Fibroblast of lung (primary cell): ENCODE measurements at regions not wholly inside any gene's neighbourhood (a gene's known extent, or its start where the extent isn't known, plus 50 kb on each side); places are given as distances from the start of the nearest gene placed in this dataset.

Experiments
- DNase-seq, 2 donors: peaks; one replicate each; pipeline versions ENCODE4 v3.0.0 to v3.0.0-alpha.2; 2010; ENCODE audit warnings: low read depth in 2 of 2
- H2AFZ ChIP-seq: 2 replicates; pipeline ENCODE4 v1.5.1; 2012; ENCODE audit warnings: low read length, control low read depth, inconsistent platforms
- H3K27ac ChIP-seq: 2 replicates; pipeline ENCODE4 v1.5.1; 2011; ENCODE audit warnings: low read length, control low read depth; ENCODE audit not compliant: insufficient read depth
- H3K27me3 ChIP-seq: 2 replicates; pipeline ENCODE4 v1.5.1; 2011; ENCODE audit warnings: mild to moderate bottlenecking, low read length; ENCODE audit not compliant: control insufficient read depth, insufficient read depth
- H3K36me3 ChIP-seq: 2 replicates; pipeline ENCODE4 v1.5.1; 2011; ENCODE audit warnings: low read length; ENCODE audit not compliant: control insufficient read depth, insufficient read depth
- H3K4me1 ChIP-seq: 2 replicates; pipeline ENCODE4 v1.5.1; 2011; ENCODE audit warnings: low read length; ENCODE audit not compliant: control insufficient read depth, insufficient read depth; ENCODE audit errors: extremely low read depth
- H3K4me2 ChIP-seq: 2 replicates; pipeline ENCODE4 v1.5.1; 2011; ENCODE audit warnings: low read length, control low read depth; ENCODE audit not compliant: insufficient read depth; ENCODE audit errors: extremely low read depth
- H3K4me3 ChIP-seq, 4 experiments: fragments of 200-600 bp in 1 of 4; sonication (generic) in 1 of 4; replicated peaks in 1 of 4; 2 replicates each; pipeline ENCODE4 v1.5.1; 2011 to 2016; ENCODE audit warnings: low read length in 4 of 4, low read depth in 3 of 4, mild to moderate bottlenecking in 3 of 4, control low read depth in 2 of 4, inconsistent platforms in 1 of 4, mixed read lengths in 1 of 4; ENCODE audit not compliant: insufficient read depth in 1 of 4; ENCODE audit errors: control extremely low read depth in 1 of 4
- H3K79me2 ChIP-seq: 2 replicates; pipeline ENCODE4 v1.5.1; 2012; ENCODE audit warnings: mild to moderate bottlenecking, low read length, inconsistent platforms; ENCODE audit not compliant: control insufficient read depth, insufficient read depth
- H3K9ac ChIP-seq: 2 replicates; pipeline ENCODE4 v1.5.1; 2011; ENCODE audit warnings: mild to moderate bottlenecking, low read length, control low read depth; ENCODE audit not compliant: insufficient read depth
- H3K9me3 ChIP-seq: 2 replicates; pipeline ENCODE4 v1.5.1; 2012; ENCODE audit warnings: low read depth, low read length; ENCODE audit not compliant: control insufficient read depth, insufficient read depth
- H4K20me1 ChIP-seq: 2 replicates; pipeline ENCODE4 v1.5.1; 2011; ENCODE audit warnings: low read length; ENCODE audit not compliant: control insufficient read depth, insufficient read depth; ENCODE audit errors: extremely low read depth
- EZH2 ChIP-seq: IDR thresholded peaks from 2 replicates; pipeline ENCODE4 v1.5.1; 2012; ENCODE audit warnings: low read length, control low read depth, mild to moderate bottlenecking; ENCODE audit errors: missing control alignments
- TF ChIP-seq, protein P1 (sequence below), 2 donors: IDR thresholded peaks in 1 of 2; conservative IDR thresholded peaks in 1 of 2; 1 replicate in 1 of 2; 2 replicates in 1 of 2; pipeline ENCODE4 v1.5.1; 2011 to 2012; ENCODE audit warnings: low read length in 2 of 2, control low read depth in 1 of 2, inconsistent platforms in 1 of 2, low read depth in 1 of 2, mild to moderate bottlenecking in 1 of 2

DNA sequence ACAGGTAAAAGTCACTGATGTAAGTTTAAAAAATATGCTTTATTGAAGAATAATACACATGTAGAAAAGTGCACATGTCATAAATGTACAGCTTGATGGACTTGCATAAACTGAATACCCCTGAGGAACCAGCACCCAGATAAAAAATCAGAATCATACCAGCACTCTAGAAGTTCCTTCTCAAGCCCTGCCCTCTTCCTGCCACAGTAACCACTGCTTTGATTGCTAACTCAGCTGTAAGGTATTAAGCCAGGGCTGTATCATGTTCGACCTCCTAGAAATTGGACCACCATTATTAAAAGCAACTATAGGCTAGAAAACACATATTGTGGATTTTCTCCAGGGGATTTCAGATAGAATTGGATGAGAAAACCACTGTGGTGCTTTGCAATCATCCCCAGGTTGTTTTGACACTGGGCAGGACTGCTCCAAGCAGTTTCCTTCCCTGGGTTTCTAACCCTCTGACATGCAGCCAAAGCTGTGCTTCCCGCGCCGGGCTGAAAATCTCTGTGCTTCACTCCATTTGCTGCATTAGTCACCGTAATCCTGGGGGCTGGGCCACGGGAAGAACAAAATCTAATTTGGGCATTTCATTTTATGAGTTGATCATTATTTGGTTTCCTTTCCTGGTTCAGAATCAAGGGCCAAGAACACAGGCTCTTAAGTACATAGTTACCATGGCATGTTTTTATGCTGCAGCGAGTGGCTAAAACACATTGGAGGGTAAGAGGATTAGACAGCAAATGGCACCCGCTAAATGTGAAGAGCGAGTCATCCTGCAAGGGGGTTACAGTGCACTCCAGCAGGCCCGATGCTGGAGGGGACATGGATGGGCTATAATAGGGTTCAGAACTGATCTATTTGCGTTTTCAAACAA is 139.4 kb upstream of the IL12B start:
- H3K9ac ChIP-seq, result no peak overlapping the region
- no peaks in the 10 kb centered on the region for H3K36me3 ChIP-seq
- no peak for TF ChIP-seq EZH2
- TF ChIP-seq, protein P1, sequence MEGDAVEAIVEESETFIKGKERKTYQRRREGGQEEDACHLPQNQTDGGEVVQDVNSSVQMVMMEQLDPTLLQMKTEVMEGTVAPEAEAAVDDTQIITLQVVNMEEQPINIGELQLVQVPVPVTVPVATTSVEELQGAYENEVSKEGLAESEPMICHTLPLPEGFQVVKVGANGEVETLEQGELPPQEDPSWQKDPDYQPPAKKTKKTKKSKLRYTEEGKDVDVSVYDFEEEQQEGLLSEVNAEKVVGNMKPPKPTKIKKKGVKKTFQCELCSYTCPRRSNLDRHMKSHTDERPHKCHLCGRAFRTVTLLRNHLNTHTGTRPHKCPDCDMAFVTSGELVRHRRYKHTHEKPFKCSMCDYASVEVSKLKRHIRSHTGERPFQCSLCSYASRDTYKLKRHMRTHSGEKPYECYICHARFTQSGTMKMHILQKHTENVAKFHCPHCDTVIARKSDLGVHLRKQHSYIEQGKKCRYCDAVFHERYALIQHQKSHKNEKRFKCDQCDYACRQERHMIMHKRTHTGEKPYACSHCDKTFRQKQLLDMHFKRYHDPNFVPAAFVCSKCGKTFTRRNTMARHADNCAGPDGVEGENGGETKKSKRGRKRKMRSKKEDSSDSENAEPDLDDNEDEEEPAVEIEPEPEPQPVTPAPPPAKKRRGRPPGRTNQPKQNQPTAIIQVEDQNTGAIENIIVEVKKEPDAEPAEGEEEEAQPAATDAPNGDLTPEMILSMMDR (conservative IDR thresholded peaks at IDR 0.05 in 1 of 2, IDR thresholded peaks at IDR 0.05 in 1 of 2; ENCODE audit: low read depth in 1 of 2, low read length in 2 of 2), result no peak
- no peaks in the 10 kb centered on the region for H3K4me1 ChIP-seq
- H3K27ac ChIP-seq, result no peak overlapping the region
- no peak overlapping the region for H2AFZ ChIP-seq
- no peak overlapping the region for H3K4me2 ChIP-seq
- no peaks in the 10 kb centered on the region for H3K9me3 ChIP-seq
- H3K4me3 ChIP-seq, result no peak overlapping the region
- H3K79me2 ChIP-seq, result no peaks in the 10 kb centered on the region
- H3K27me3 ChIP-seq, result no peaks in the 10 kb centered on the region
- peak in 1 of 2 donors; percentile 30 for DNase-seq
- H4K20me1 ChIP-seq, result no peaks in the 10 kb centered on the region

DNA sequence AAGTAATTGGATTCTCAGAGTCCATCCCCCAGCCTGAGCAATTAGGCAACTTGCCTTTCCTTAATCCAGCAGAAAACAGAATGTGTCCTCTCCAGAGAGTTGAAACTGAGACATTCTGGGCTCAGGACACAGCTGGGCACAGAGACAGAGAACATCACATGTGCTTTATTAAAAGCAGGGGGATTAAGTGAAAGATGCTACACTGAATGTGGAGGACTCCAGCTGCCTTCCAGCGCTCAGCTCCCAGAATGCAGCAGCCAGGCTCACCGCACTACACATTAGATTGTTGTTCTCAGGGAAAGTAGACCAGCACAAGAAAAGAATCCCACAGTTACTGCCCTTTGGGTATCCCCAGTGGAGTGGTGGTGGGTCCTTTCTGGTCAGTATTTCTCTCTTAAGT is 141.6 kb upstream of the IL12B start:
- no peak overlapping the region for H3K27ac ChIP-seq
- H3K36me3 ChIP-seq, result no peaks in the 10 kb centered on the region
- H4K20me1 ChIP-seq, result no peaks in the 10 kb centered on the region
- peaks cover 4% of the 10 kb centered on the region for H3K27me3 ChIP-seq
- TF ChIP-seq EZH2, result no peak
- TF ChIP-seq, protein P1 (conservative IDR thresholded peaks at IDR 0.05 in 1 of 2, IDR thresholded peaks at IDR 0.05 in 1 of 2; ENCODE audit: low read depth in 1 of 2, low read length in 2 of 2), result no peak
- no peaks in the 10 kb centered on the region for H3K79me2 ChIP-seq
- H2AFZ ChIP-seq, result no peak overlapping the region
- H3K4me2 ChIP-seq, result no peak overlapping the region
- no peak overlapping the region for H3K4me3 ChIP-seq
- no peaks in the 10 kb centered on the region for H3K9me3 ChIP-seq
- H3K9ac ChIP-seq, result no peak overlapping the region
- no peak for DNase-seq
- no peaks in the 10 kb centered on the region for H3K4me1 ChIP-seq

DNA sequence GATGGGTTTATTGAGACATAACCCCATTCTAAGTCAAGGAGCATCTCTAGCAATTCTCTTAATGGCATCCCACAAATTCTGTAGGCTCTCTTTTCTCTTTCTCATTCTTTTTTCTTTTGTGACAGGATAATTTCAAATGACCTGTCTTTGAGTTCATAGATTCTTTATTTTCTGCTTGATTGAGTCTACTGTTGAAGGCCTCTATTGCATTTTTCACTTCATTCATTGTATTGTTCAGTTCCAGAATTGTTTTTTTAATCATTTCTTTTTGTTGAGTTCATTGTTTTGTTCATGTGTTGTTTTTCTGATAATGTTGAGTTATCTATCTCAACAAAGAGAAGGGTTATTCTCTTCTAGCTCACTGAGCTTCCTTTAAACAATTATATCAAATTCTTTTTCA is 144.7 kb upstream of the IL12B start:
- Histone ChIP-seq H3K36me3 (no peaks in the 10 kb centered on the region), H3K4me1 (no peaks in the 10 kb centered on the region)
- DNase-seq, result no peak

More for the DNA sequence above, 144.7 kb upstream of the IL12B start:
- TF ChIP-seq EZH2, result no peak
- TF ChIP-seq, protein P1 (conservative IDR thresholded peaks at IDR 0.05 in 1 of 2, IDR thresholded peaks at IDR 0.05 in 1 of 2; ENCODE audit: low read depth in 1 of 2, low read length in 2 of 2), result no peak
- Histone ChIP-seq H2AFZ (no peak overlapping the region), H3K4me3 (no peak overlapping the region), H4K20me1 (no peaks in the 10 kb centered on the region), H3K27me3 (peaks cover 4% of the 10 kb centered on the region), H3K79me2 (no peaks in the 10 kb centered on the region), H3K4me2 (no peak overlapping the region), H3K9me3 (no peaks in the 10 kb centered on the region), H3K27ac (no peak overlapping the region), H3K9ac (no peak overlapping the region)
